Hematopoietic multipotent progenitor cell (in vitro differentiated cells): ENCODE measurements at regions not wholly inside any gene's neighbourhood (a gene's known extent, or its start where the extent isn't known, plus 50 kb on each side); places are given as distances from the start of the nearest gene placed in this dataset.
"Not testable (repeated sequence)": the region's sequence is repeated elsewhere in the genome, so short reads cannot be mapped to it uniquely, and the experiment has no call there.

Experiments
- DNase-seq, 3 donors: peaks; one replicate each; pipeline ENCODE4 v3.0.0-alpha.2; 2011 to 2015; ENCODE audit warnings: low read depth in 2 of 3, low spot score in 2 of 3

DNA sequence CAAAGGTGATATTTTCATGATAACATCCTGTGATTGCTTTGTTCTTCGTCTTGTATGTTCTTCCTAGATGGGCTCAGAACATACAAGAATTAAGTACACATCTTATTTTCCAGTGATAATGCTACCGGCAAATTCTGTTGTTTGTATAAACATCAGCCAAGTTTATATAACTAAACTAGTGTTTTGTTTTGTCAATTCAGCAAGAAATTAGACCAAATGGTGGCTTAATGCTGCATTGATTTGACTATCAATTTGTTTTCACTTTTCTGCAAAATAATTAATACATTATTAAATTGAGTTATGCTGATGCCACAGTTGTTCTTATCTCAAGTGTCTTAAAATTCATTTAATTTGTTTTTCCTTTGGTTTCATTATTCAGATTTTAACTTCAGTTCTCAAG lies 177.7 kb downstream of the OR4F29 start:
- not testable (repeated sequence) for DNase-seq

- DNase-seq = peak; percentile 9 to 58 (median 57)
Observed at GRCh38 chr1:267815-268214, 183.7 kb downstream of the OR4F29 start.
